ENCODE measurements at regions not wholly inside any gene's neighbourhood (a gene's known extent, or its start where the extent isn't known, plus 50 kb on each side); places are given as distances from the start of the nearest gene placed in this dataset.

DNA sequence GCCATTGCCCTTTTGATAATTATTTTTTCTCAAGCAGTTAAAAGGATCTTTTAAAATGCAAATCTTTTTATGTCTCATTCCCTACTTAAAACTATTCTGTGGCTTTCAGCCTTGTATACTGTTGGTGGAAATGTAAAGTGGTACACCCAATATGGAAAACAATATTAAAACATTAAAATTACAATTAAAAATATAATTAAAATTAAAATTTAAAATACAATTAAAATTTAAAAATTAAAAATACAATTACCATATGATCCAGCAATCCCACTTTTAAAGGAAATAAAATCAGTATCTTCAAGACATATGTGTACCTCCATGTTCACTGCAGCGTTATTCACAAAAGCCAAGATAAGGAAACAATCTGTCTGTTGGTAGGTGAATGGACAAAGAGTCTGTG, 340.8 kb upstream of the TOM1L1 start:
- TF ChIP-seq GATA2 (IDR thresholded peaks at IDR 0.05; ENCODE audit: low read depth, low read length) (no peak), GATA3 (IDR thresholded peaks at IDR 0.05; ENCODE audit: low read depth, low read length) (no peak)
